ENCODE measurements at regions not wholly inside any gene's neighbourhood (a gene's known extent, or its start where the extent isn't known, plus 50 kb on each side); places are given as distances from the start of the nearest gene placed in this dataset.

GRCh38 chr1:198380275-198380674 is 160.2 kb downstream of the ATP6V1G3 start:
- DNase-seq (ENCODE audit: low read depth in 1 of 2, low spot score in 2 of 2): no peak
- no peaks in the 10 kb centered on the region for H3K36me3 ChIP-seq (ENCODE audit: control insufficient read depth in 2 of 4, insufficient read depth in 4 of 4, low read length in 3 of 4)
- H3K56ac ChIP-seq (replicated peaks; ENCODE audit: insufficient read length, low read depth, low read length): no peak overlapping the region
- no peaks in the 10 kb centered on the region for H3K79me1 ChIP-seq (ENCODE audit: low read depth, low read length)
- no peak overlapping the region for H2BK12ac ChIP-seq (ENCODE audit: low read depth, low read length)
- no peaks in the 10 kb centered on the region for H3K4me1 ChIP-seq (replicated peaks in 1 of 4; ENCODE audit: control insufficient read depth in 3 of 4, insufficient read depth in 4 of 4, low read length in 3 of 4)
- H3K27ac ChIP-seq (ENCODE audit: low read depth, low read length): no peak overlapping the region
- no peak for FAIRE-seq
- no peak overlapping the region for H2BK120ac ChIP-seq (replicated peaks; ENCODE audit: low read depth, low read length)
- no peaks in the 10 kb centered on the region for H3K9me3 ChIP-seq (ENCODE audit: insufficient read depth in 2 of 2, low read depth in 1 of 2, low read length in 1 of 2)
- no peak overlapping the region for H2BK5ac ChIP-seq (ENCODE audit: low read depth, low read length)
- no peaks in the 10 kb centered on the region for H4K20me1 ChIP-seq (replicated peaks in 1 of 2; ENCODE audit: control insufficient read depth in 1 of 2, insufficient read depth in 2 of 2, low read length in 2 of 2)
- H2BK20ac ChIP-seq (ENCODE audit: low read length): no peak overlapping the region
- TF ChIP-seq FOSL1 (IDR thresholded peaks at IDR 0.05; ENCODE audit: insufficient read depth, low read depth, low read length) (no peak), JUN (IDR thresholded peaks at IDR 0.05; ENCODE audit: low read depth, low read length) (no peak), HDAC6 (IDR thresholded peaks at IDR 0.05; ENCODE audit: low read depth, low read length) (no peak), ASH2L (IDR thresholded peaks at IDR 0.05; ENCODE audit: low read length) (no peak), HDAC2 (IDR thresholded peaks at IDR 0.05; ENCODE audit: borderline replicate concordance in 1 of 2, low read depth in 2 of 2, low read length in 2 of 2) (no peak), RAD21 (IDR thresholded peaks at IDR 0.05 in 1 of 2, conservative IDR thresholded peaks at IDR 0.05 in 1 of 2; ENCODE audit: low read depth in 2 of 2, low read length in 2 of 2) (no peak), BACH1 (IDR thresholded peaks at IDR 0.05; ENCODE audit: low read length) (no peak), RXRA (IDR thresholded peaks at IDR 0.05; ENCODE audit: insufficient read depth, low read depth, low read length) (no peak), NRF1 (IDR thresholded peaks at IDR 0.05; ENCODE audit: low read depth, low read length) (no peak), BCL11A (IDR thresholded peaks at IDR 0.05; ENCODE audit: low read depth in 2 of 2, low read length in 2 of 2) (no peak), POLR2AphosphoS5 (IDR thresholded peaks at IDR 0.05; ENCODE audit: low read depth, low read length) (no peak), CTBP2 (IDR thresholded peaks at IDR 0.05; ENCODE audit: borderline replicate concordance, insufficient read depth, insufficient read length, low read length) (no peak), KDM5A (IDR thresholded peaks at IDR 0.05; ENCODE audit: low read length) (no peak), EGR1 (IDR thresholded peaks at IDR 0.05; ENCODE audit: borderline replicate concordance, low read depth, low read length) (no peak)
- TF ChIP-seq, protein P1, sequence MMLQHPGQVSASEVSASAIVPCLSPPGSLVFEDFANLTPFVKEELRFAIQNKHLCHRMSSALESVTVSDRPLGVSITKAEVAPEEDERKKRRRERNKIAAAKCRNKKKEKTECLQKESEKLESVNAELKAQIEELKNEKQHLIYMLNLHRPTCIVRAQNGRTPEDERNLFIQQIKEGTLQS (IDR thresholded peaks at IDR 0.05; ENCODE audit: insufficient read depth, low read depth, low read length): no peak
- H4K91ac ChIP-seq (replicated peaks; ENCODE audit: insufficient read length, low read length): no peak overlapping the region
- H3K9ac ChIP-seq (replicated peaks in 1 of 4; ENCODE audit: extremely low read depth in 1 of 4, low read depth in 3 of 4, low read length in 3 of 4): no peak overlapping the region
- ChIA-PET POLR2A (ENCODE audit: partially characterized antibody) (no interaction called here), CTCF (ENCODE audit: partially characterized antibody) (no interaction called here)
- H3K4ac ChIP-seq (replicated peaks; ENCODE audit: insufficient read length, low read depth, low read length): no peak overlapping the region
- no peak overlapping the region for H4K5ac ChIP-seq (ENCODE audit: insufficient read length, low read depth, low read length)
- H4K8ac ChIP-seq (ENCODE audit: extremely low read depth, insufficient read depth, low read length): no peak overlapping the region
- H3K23ac ChIP-seq (ENCODE audit: insufficient read length): no peak overlapping the region
- H3K23me2 ChIP-seq (ENCODE audit: low read depth, low read length): no peaks in the 10 kb centered on the region
- no peaks in the 10 kb centered on the region for H3K27me3 ChIP-seq (replicated peaks in 1 of 4; ENCODE audit: control insufficient read depth in 3 of 4, extremely low read depth in 1 of 4, insufficient read depth in 3 of 4, low read length in 3 of 4)
- no peak overlapping the region for H3K4me3 ChIP-seq (ENCODE audit: extremely low read depth in 1 of 4, insufficient read depth in 2 of 4, low read depth in 3 of 4, low read length in 4 of 4)
- no peak overlapping the region for H3K4me2 ChIP-seq (ENCODE audit: insufficient read depth in 1 of 2, low read depth in 2 of 2, low read length in 2 of 2)
- no peaks in the 10 kb centered on the region for H3K79me2 ChIP-seq (ENCODE audit: control insufficient read depth in 1 of 2, insufficient read depth in 2 of 2, low read length in 2 of 2)
- H3K18ac ChIP-seq (ENCODE audit: extremely low read depth, low read length): no peak overlapping the region
- no peak overlapping the region for H2BK15ac ChIP-seq (ENCODE audit: low read length)
- H2AFZ ChIP-seq (ENCODE audit: low read length): no peak overlapping the region
- no peak overlapping the region for H2AK5ac ChIP-seq (ENCODE audit: low read depth, low read length)
- H3K14ac ChIP-seq (ENCODE audit: insufficient read length): no peak overlapping the region

Data from H1 (cell line).